SJSA1 (cell line): ENCODE measurements at regions not wholly inside any gene's neighbourhood (a gene's known extent, or its start where the extent isn't known, plus 50 kb on each side); places are given as distances from the start of the nearest gene placed in this dataset.
A peak's percentile ranks its signal among the peaks of the same experiment; 100 is the strongest.

Source experiments
- DNase-seq, 2 experiments: peaks; one replicate each; pipeline ENCODE4 v3.0.0-alpha.2; 2015 to 2020; ENCODE audit warnings: low spot score in 2 of 2, low read depth in 1 of 2
- H3K27ac ChIP-seq: fragments of 250-450 bp; sonication (Bioruptor Pico); 2 replicates; pipeline ENCODE4 v1.5.1; 2020; ENCODE audit warnings: mild to moderate bottlenecking, moderate library complexity
- H3K27me3 ChIP-seq: fragments of 250-450 bp; sonication (Bioruptor Pico); replicated peaks from 2 replicates; pipeline ENCODE4 v1.5.1; 2020; ENCODE audit warnings: mild to moderate bottlenecking, moderate library complexity
- H3K36me3 ChIP-seq: fragments of 250-450 bp; sonication (Bioruptor Pico); 2 replicates; pipeline ENCODE4 v1.5.1; 2020; ENCODE audit warnings: mild to moderate bottlenecking
- H3K4me1 ChIP-seq: fragments of 250-450 bp; sonication (Bioruptor Pico); replicated peaks from 2 replicates; pipeline ENCODE4 v1.6.1; 2021; ENCODE audit warnings: mild to moderate bottlenecking
- H3K4me3 ChIP-seq: fragments of 250-450 bp; sonication (Bioruptor Pico); 2 replicates; pipeline ENCODE4 v1.5.1; 2020; ENCODE audit warnings: mild to moderate bottlenecking
- H3K9me3 ChIP-seq: fragments of 250-450 bp; sonication (Bioruptor Pico); replicated peaks from 2 replicates; pipeline ENCODE4 v1.5.1; 2020; ENCODE audit warnings: mild to moderate bottlenecking

DNA sequence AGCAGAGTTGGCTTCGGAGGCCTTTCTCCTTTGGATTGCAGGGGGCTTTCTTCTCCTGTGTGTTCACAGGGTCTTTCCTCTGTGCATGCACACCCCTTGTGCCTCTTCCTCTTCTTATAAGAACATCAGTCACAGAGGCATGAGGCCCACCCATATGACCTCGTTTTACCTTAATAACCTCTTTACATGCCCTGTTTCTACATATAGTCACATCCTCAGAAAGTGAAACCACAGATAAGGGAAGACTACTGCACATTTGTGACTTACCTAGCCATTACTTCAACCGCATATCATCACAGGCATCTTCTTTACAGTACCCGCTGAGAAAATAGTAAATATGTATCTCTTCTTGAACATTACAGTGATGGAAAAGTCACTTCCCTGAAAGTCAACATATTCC, 204.9 kb upstream of the TARS1 start:
- Histone ChIP-seq H3K36me3 (no peaks in the 10 kb centered on the region), H3K27ac (no peak overlapping the region), H3K9me3 (no peaks in the 10 kb centered on the region), H3K4me3 (no peak overlapping the region), H3K4me1 (peaks cover under 1% of the 10 kb centered on the region), H3K27me3 (no peaks in the 10 kb centered on the region)
- no peak for DNase-seq

DNA sequence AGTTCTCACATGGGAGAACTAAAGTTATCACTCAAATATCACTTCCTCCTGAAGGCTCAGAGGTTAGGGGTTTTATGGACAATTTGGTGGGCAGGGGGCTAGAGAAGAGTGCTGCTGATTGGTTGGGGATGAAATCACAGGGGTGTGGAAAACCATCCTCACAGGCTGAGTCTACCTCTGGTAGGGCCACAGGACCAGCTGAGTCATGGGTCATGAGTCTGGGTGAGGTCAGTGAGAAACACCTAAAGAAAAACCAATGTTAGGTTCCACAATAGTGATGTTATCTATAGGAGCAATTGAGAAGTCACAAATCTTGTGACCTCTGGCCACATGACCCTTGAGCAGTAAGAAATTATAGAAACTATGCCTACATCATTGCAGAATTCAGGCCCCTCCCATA, 203.3 kb upstream of the TARS1 start:
- H3K36me3 ChIP-seq = no peaks in the 10 kb centered on the region
- H3K9me3 ChIP-seq = no peaks in the 10 kb centered on the region
- no peak overlapping the region for H3K27ac ChIP-seq
- no peaks in the 10 kb centered on the region for H3K27me3 ChIP-seq
- H3K4me1 ChIP-seq = no peaks in the 10 kb centered on the region
- no peak for DNase-seq
- no peak overlapping the region for H3K4me3 ChIP-seq

- Histone ChIP-seq H3K27ac (no peak overlapping the region), H3K4me1 (no peaks in the 10 kb centered on the region), H3K4me3 (no peak overlapping the region), H3K9me3 (no peaks in the 10 kb centered on the region), H3K36me3 (no peaks in the 10 kb centered on the region), H3K27me3 (no peaks in the 10 kb centered on the region)
- no peak for DNase-seq
These were observed 201.7 kb upstream of the TARS1 start for GRCh38 chr5:33238826-33239695.

DNA sequence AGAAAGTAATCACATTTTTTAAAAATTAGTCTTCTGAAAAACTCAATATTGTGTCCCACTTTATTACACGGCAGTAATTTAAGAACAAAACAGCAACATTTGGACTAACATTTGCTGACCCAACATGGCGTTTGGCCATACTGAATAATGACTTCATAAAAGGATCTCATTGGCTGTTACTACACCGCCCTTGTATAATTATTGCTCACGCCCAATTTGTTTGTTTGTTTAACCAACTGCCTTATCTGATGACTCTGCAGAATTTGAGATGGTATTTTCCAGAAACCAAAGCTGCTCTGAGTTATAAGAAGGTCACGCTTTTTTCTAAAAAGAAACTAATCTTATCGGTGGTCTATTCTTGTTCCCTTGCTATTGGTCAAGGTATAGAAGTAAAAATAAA, 200.2 kb upstream of the TARS1 start:
- no peaks in the 10 kb centered on the region for H3K4me1 ChIP-seq
- no peak overlapping the region for H3K4me3 ChIP-seq
- no peaks in the 10 kb centered on the region for H3K27me3 ChIP-seq
- no peaks in the 10 kb centered on the region for H3K9me3 ChIP-seq
- no peak overlapping the region for H3K27ac ChIP-seq
- DNase-seq = no peak
- no peaks in the 10 kb centered on the region for H3K36me3 ChIP-seq

- Histone ChIP-seq H3K27me3 (no peaks in the 10 kb centered on the region), H3K27ac (no peak overlapping the region), H3K9me3 (no peaks in the 10 kb centered on the region), H3K4me3 (no peak overlapping the region), H3K4me1 (no peaks in the 10 kb centered on the region), H3K36me3 (no peaks in the 10 kb centered on the region)
- no peak for DNase-seq
These were observed 199.0 kb upstream of the TARS1 start for GRCh38 chr5:33241802-33242201.

GRCh38 chr5:33242277-33242676, 198.5 kb upstream of the TARS1 start:
- Histone ChIP-seq H3K27ac (no peak overlapping the region), H3K9me3 (no peaks in the 10 kb centered on the region), H3K4me1 (no peaks in the 10 kb centered on the region), H3K27me3 (no peaks in the 10 kb centered on the region), H3K36me3 (no peaks in the 10 kb centered on the region), H3K4me3 (no peak overlapping the region)
- DNase-seq = no peak

DNA sequence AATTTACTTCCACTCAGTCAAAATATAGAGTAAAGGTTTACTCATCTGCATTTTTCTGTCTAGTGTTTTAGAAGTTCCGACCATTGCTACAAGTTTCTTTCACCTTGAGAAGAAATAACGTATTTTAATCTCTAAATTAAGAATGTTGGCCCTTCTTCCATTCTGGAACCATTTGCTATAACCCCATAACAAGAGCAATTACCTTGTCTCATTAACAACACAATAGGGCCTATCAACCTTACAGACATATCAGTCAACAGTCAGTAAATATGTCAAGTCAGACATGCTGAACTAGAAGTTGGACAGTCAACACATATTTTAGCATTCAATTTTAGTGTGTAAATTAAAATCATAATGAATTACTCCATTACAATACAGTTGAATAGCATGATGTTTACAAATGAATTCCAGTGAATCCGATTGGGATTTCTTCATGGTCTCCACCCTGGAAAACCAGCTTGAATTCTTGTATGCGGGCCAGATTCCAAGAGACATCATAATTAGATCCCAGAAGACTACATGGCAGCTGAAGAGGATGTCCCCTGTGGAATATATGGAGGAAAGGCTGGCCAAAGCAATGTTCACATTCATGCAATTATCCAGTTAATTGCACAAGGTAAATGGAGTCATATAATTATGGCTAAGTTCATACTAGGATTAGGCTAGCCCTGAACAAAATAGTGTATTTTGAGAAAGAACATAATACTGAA, 196.2 kb upstream of the TARS1 start:
- no peak for DNase-seq
- no peak overlapping the region for H3K4me3 ChIP-seq
- no peaks in the 10 kb centered on the region for H3K36me3 ChIP-seq
- no peaks in the 10 kb centered on the region for H3K9me3 ChIP-seq
- H3K27ac ChIP-seq = no peak overlapping the region
- H3K27me3 ChIP-seq = no peaks in the 10 kb centered on the region
- H3K4me1 ChIP-seq = no peaks in the 10 kb centered on the region

- DNase-seq = no peak
- no peaks in the 10 kb centered on the region for H3K27me3 ChIP-seq
- H3K36me3 ChIP-seq = no peaks in the 10 kb centered on the region
- no peak overlapping the region for H3K4me3 ChIP-seq
- peaks cover 13% of the 10 kb centered on the region for H3K4me1 ChIP-seq
- no peak overlapping the region for H3K27ac ChIP-seq
- no peaks in the 10 kb centered on the region for H3K9me3 ChIP-seq
These were observed 186.2 kb upstream of the TARS1 start for GRCh38 chr5:33254579-33254978.

- Histone ChIP-seq H3K27me3 (no peaks in the 10 kb centered on the region), H3K4me3 (no peak overlapping the region), H3K27ac (no peak overlapping the region), H3K9me3 (no peaks in the 10 kb centered on the region), H3K4me1 (peaks cover 25% of the 10 kb centered on the region), H3K36me3 (no peaks in the 10 kb centered on the region)
- DNase-seq = peak in 1 of 2 experiments; percentile 49
These were observed 182.8 kb upstream of the TARS1 start for GRCh38 chr5:33257807-33258429.

DNA sequence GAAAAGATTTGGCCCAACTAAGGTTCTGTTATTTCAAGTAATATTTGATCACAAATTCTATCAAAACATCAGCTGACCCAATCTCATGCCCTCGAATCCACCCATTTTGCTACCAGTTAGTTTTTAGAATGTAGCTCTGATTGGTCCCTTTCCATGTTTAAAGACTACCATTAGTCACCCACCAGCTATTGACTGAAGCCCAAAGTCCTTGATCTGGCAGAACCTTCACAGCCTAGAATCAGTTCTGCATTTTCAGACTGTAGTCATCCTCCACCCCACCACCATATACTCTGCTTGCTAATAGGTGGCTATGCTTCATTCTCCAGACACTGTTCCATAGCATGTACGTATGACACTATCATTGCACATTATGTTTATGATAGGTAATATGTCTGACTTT, 182.2 kb upstream of the TARS1 start:
- H3K4me3 ChIP-seq = no peak overlapping the region
- H3K36me3 ChIP-seq = no peaks in the 10 kb centered on the region
- DNase-seq = no peak
- H3K27me3 ChIP-seq = no peaks in the 10 kb centered on the region
- H3K9me3 ChIP-seq = no peaks in the 10 kb centered on the region
- peaks cover 25% of the 10 kb centered on the region for H3K4me1 ChIP-seq
- no peak overlapping the region for H3K27ac ChIP-seq

DNA sequence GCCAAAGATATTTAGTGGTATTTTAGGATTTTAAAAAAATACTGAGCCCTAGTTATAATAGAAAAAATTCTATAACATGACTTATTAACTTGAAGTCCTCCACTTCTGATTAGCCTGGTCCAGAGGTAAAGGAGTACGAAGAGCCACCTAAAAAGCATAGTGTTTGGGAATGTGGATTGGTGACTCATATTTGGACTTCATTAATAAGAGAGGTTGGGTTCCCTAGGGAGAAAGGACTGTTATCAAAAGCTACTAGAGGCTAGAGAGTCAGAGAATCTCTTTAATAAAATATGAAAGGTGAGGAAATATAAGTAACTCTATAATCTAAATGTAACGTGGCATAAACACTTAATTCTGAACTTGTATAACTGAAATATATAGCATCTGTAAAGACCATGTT, 180.7 kb upstream of the TARS1 start:
- Histone ChIP-seq H3K36me3 (no peaks in the 10 kb centered on the region), H3K4me1 (peaks cover 25% of the 10 kb centered on the region), H3K27ac (no peak overlapping the region), H3K9me3 (no peaks in the 10 kb centered on the region), H3K4me3 (no peak overlapping the region), H3K27me3 (no peaks in the 10 kb centered on the region)
- no peak for DNase-seq

DNA sequence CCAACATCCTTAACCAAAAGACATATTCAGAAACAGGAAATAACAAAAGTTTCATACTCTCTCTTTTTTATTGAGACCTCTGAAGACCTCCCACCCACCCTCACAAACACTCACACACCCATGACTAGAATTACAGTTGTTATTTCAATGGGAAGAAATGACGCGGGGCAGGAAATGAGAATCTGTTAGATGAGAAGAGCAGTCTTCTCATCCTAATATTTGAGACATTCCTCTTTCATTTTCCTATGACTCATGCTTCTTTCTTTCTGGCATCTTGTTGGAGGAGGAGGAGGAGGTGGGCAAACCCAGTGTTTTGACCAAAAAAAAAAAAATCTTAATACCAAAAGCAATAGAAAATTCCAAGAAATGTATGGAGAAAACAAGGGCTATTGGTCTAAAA, 179.5 kb upstream of the TARS1 start:
- Histone ChIP-seq H3K27me3 (no peaks in the 10 kb centered on the region), H3K27ac (peak overlapping the region; percentile 70), H3K4me1 (peaks cover 25% of the 10 kb centered on the region), H3K36me3 (no peaks in the 10 kb centered on the region), H3K9me3 (no peaks in the 10 kb centered on the region), H3K4me3 (no peak overlapping the region)
- peak; percentile 38 to 55 for DNase-seq

DNA sequence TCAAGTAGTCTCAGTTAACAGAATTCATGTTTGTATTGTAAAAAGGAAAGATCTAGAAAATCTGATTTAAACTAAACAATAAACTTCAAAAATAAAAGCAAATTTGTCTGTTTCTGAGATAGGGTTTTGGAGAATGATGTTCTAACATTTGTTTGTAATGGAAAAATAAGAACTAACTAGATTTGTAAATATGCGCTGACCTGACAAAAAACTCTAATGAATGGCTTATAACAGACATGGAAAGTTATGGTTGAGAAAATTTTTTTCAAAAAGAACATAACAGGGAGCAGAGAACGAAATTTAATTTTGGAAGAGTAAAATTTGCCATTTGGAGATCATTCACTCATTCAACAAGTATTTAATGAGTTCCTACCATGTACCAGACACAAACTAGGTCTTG, 179.0 kb upstream of the TARS1 start:
- H3K9me3 ChIP-seq = no peaks in the 10 kb centered on the region
- no peak for DNase-seq
- peak overlapping the region; percentile 70 for H3K27ac ChIP-seq
- peaks cover 25% of the 10 kb centered on the region for H3K4me1 ChIP-seq
- H3K36me3 ChIP-seq = no peaks in the 10 kb centered on the region
- H3K4me3 ChIP-seq = no peak overlapping the region
- H3K27me3 ChIP-seq = no peaks in the 10 kb centered on the region

DNA sequence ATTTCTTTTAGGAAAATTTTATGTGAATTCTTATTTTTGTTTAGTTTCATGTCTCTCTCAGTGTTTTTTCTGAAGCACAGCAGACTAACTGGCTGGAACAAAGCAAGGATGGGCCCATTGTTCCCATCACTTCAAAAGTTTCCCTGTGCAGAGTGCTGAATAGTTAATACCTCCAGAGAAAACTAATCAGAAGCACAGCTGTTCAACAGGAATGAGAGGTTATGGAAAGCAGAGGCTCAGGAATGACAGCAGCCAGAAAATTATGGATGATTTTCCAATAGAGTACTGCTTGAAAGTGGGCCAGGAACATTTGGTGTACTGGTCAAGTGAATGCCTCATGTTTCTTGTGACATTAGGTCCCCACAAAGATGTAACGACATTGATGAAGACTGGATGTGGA, 173.0 kb upstream of the TARS1 start:
- no peak for DNase-seq
- Histone ChIP-seq H3K4me3 (no peak overlapping the region), H3K4me1 (peaks cover 14% of the 10 kb centered on the region)

More for the DNA sequence above, 173.0 kb upstream of the TARS1 start:
- Histone ChIP-seq H3K27me3 (no peaks in the 10 kb centered on the region), H3K27ac (no peak overlapping the region), H3K36me3 (no peaks in the 10 kb centered on the region), H3K9me3 (no peaks in the 10 kb centered on the region)
